ENCODE measurements at regions not wholly inside any gene's neighbourhood (a gene's known extent, or its start where the extent isn't known, plus 50 kb on each side); places are given as distances from the start of the nearest gene placed in this dataset.

DNA sequence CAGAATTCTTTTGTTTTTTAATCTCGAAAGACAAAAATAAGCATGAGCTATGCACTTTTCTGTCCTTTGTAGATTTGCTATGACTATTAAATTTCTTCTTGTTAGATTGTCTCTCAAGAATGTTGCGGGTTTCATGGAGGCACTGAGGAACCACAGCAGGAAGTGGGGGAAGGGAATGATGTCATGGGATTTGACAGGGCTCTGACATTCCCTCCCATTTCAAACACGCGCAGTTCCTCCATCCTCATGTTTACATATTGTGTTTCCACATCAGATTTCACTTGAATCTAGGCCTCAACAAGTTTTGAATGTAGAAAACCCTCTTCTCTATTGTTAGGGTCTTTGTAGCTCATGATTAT is 154.8 kb downstream of the PALM2AKAP2 start:
- ATAC-seq (no peak), DNase-seq (no peak)
- peaks cover 0 to 16% of the 10 kb centered on the region in 2 donors for H3K4me1 ChIP-seq (ENCODE audit: control insufficient read depth in 2 of 2, insufficient read depth in 2 of 2, low read length in 2 of 2)
- H3K36me3 ChIP-seq (ENCODE audit: control insufficient read depth in 2 of 3, insufficient read depth in 3 of 3, low read length in 3 of 3): no peaks in the 10 kb centered on the region
- no peak overlapping the region for H3K27ac ChIP-seq (ENCODE audit: low read depth, low read length)
- H3K27me3 ChIP-seq (ENCODE audit: control insufficient read depth in 2 of 2, insufficient read depth in 2 of 2, low read length in 2 of 2): no peaks in the 10 kb centered on the region
- H3K4me1 Mint-ChIP-seq: peaks cover 14 to 48% (median 34%) of the 10 kb centered on the region in 7 donors
- H3K27ac Mint-ChIP-seq: peak overlapping the region in 5 of 9 donors; percentile 1 to 67 (median 46)
- peaks cover 0 to 10% (median 0%) of the 10 kb centered on the region in 5 donors for H3K36me3 Mint-ChIP-seq
- intact Hi-C loops (cut with micrococcal nuclease): loop anchor here in 1 of 2 donors (2.0 to 5.0 kb wide), 2 partner anchors 16 to 37 kb away; no protein-coding TSS in a partner anchor
- POLR2A ChIA-PET: interaction anchor here (0.7 to 1.0 kb wide), 3 partner anchors 17 to 31 kb away, joined by 3 read pairs; no protein-coding TSS in a partner anchor
- H3K4me3 ChIP-seq (ENCODE audit: low read length): no peak overlapping the region
- peaks cover 0 to 3% (median 0%) of the 10 kb centered on the region in 11 donors for H3K9me3 Mint-ChIP-seq
- no peak overlapping the region for H3K4me3 Mint-ChIP-seq
- no peaks in the 10 kb centered on the region for H3K9me3 ChIP-seq (ENCODE audit: control insufficient read depth in 2 of 3, low read length in 3 of 3)
- peaks cover 0 to 8% (median 0%) of the 10 kb centered on the region in 5 donors for H3K27me3 Mint-ChIP-seq
- CTCF ChIA-PET: no interaction called here

DNA sequence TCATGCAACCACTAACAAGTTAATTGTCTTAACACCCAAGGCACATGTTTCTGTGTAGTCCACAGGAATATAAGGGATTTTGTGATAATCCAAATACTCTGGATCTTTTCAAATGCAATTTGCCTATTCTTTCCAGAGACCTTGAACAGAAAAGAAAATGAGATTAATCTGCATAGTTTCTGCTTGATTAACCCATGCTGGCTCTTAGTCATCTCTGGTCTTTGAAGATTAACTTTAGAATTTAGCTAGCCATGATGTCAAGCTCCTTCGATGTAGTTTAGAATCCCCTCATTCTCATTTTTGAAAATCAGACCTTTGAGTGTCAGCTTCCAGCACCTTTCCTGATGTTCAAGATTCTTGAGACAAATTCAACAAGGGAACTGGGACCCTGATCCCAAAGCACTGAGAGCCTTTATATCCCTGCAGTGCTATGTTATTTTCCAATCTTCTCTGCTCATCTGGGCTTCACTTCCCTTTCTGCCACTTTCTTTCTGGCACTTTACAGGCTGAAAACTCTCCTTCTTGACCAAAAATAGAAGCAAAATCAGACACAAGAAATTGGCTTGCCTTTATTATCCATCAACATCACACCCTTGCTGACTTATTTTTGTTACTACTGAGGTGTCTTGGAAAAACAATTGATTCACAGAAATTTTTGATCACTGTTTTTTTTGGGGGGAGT is 155.5 kb downstream of the PALM2AKAP2 start:
- Histone ChIP-seq H3K4me1 (ENCODE audit: control insufficient read depth in 2 of 2, insufficient read depth in 2 of 2, low read length in 2 of 2) (peaks cover 0 to 16% of the 10 kb centered on the region in 2 donors), H3K36me3 (ENCODE audit: control insufficient read depth in 2 of 3, insufficient read depth in 3 of 3, low read length in 3 of 3) (no peaks in the 10 kb centered on the region), H3K4me3 (ENCODE audit: low read length) (no peak overlapping the region), H3K27ac (ENCODE audit: low read depth, low read length) (no peak overlapping the region), H3K27me3 (ENCODE audit: control insufficient read depth in 2 of 2, insufficient read depth in 2 of 2, low read length in 2 of 2) (no peaks in the 10 kb centered on the region), H3K9me3 (ENCODE audit: control insufficient read depth in 2 of 3, low read length in 3 of 3) (no peaks in the 10 kb centered on the region)
- Mint-ChIP-seq H3K36me3 (peaks cover 0 to 10% (median 0%) of the 10 kb centered on the region in 5 donors), H3K4me3 (no peak overlapping the region), H3K27ac (peak overlapping the region in 2 of 9 donors; percentile 7 to 46), H3K27me3 (peaks cover 0 to 7% (median 0%) of the 10 kb centered on the region in 5 donors), H3K4me1 (peaks cover 14 to 48% (median 34%) of the 10 kb centered on the region in 7 donors), H3K9me3 (peaks cover 0 to 3% (median 0%) of the 10 kb centered on the region in 11 donors)
- DNase-seq (no peak), ATAC-seq (no peak)
- intact Hi-C loops (cut with micrococcal nuclease): loop anchor here in 1 of 2 donors (2.0 to 5.0 kb wide), 2 partner anchors 17 to 37 kb away; no protein-coding TSS in a partner anchor
- POLR2A ChIA-PET: interaction anchor here (0.7 to 0.8 kb wide), 2 partner anchors 16 to 31 kb away, joined by 3 read pairs; no protein-coding TSS in a partner anchor
- CTCF ChIA-PET: no interaction called here

DNA sequence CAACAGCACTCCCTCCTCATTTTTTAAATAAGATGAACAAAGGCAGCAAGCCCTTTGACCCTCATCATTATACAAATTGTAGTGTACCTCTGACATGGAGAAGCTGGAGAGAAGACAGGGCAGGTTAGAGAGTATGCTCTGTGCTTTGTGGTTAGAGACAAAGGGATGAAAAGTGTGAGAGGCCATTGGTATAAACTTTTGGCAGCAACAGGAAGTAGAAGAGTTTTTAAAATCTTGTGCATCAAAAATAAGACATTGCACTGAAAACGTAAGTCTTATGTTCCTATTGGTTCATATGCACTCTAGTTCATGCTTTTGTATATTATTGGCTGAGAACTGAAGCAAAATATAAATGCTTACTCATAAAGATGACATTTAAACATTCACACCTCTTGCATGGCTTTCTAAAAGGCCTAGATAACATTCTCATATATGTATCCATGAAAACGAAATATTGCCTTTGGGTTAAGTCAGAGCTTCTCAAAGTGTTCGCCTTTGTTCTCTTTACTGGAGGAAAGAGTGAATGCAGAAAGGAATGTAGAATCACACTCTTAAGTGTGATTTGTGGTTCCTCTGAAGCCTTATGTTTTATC is 158.0 kb downstream of the PALM2AKAP2 start:
- H3K36me3 Mint-ChIP-seq: peaks cover 0 to 16% (median 0%) of the 10 kb centered on the region in 5 donors
- peak overlapping the region; percentile 25 to 90 (median 73) for H3K27ac Mint-ChIP-seq
- Histone ChIP-seq H3K4me3 (ENCODE audit: low read length) (no peak overlapping the region), H3K9me3 (ENCODE audit: control insufficient read depth in 2 of 3, low read length in 3 of 3) (no peaks in the 10 kb centered on the region), H3K27me3 (ENCODE audit: control insufficient read depth in 2 of 2, insufficient read depth in 2 of 2, low read length in 2 of 2) (no peaks in the 10 kb centered on the region), H3K36me3 (ENCODE audit: control insufficient read depth in 2 of 3, insufficient read depth in 3 of 3, low read length in 3 of 3) (no peaks in the 10 kb centered on the region), H3K4me1 (ENCODE audit: control insufficient read depth in 2 of 2, insufficient read depth in 2 of 2, low read length in 2 of 2) (peaks cover 0 to 16% of the 10 kb centered on the region in 2 donors), H3K27ac (ENCODE audit: low read depth, low read length) (no peak overlapping the region)
- CTCF ChIA-PET: interaction anchor here (1.1 kb wide), 1 partner anchor 29 kb away, joined by 3 read pairs; no protein-coding TSS in a partner anchor
- POLR2A ChIA-PET: interaction anchor here (1.1 to 1.6 kb wide), 2 partner anchors 25 to 30 kb away, joined by 3 to 6 read pairs; no protein-coding TSS in a partner anchor
- H3K4me3 Mint-ChIP-seq: peak overlapping the region in 6 of 10 donors; percentile 2 to 50 (median 42)
- H3K4me1 Mint-ChIP-seq: peaks cover 14 to 48% (median 34%) of the 10 kb centered on the region in 7 donors
- peak in 4 of 9 donors; percentile 13 to 46 (median 40) for DNase-seq
- intact Hi-C loops (cut with micrococcal nuclease): loop anchor here in 1 of 2 donors (5.0 kb wide), 1 partner anchor 34 kb away; no protein-coding TSS in a partner anchor
- H3K9me3 Mint-ChIP-seq: peaks cover 0 to 8% (median 0%) of the 10 kb centered on the region in 11 donors
- no peak for ATAC-seq
- H3K27me3 Mint-ChIP-seq: peaks cover 0 to 4% (median 0%) of the 10 kb centered on the region in 5 donors

DNA sequence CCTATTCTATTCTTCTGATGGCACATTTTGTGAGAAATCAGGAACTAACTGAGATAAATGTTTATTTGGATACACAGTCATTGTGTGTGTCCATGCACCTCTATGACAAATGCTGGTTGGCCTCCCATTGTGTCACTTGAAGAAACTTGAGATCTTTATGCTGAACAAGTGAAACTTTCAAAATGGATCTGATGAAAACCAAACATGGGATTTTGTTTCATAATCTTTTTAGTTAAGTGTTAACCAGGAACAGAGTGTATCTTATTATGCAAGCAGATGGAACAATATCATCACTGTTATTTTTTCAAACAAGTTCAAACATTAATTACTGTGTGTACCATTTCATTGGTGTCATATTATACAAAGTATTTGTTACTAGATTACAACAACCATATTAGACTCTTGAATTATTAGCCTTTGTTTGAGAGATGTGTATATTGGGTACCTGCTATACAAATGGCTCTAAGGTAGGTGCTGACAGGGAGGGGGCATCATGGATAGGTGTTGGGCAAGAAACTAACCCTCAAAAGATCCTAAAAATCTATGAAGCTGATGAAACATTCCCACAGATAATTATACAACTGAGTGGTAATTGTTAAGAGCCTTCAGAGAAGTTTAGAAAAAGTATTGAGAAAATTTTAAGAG is 159.8 kb downstream of the PALM2AKAP2 start:
- ATAC-seq (no peak), DNase-seq (no peak)
- no peak overlapping the region for H3K4me3 ChIP-seq (ENCODE audit: low read length)
- H3K9me3 ChIP-seq (ENCODE audit: control insufficient read depth in 2 of 3, low read length in 3 of 3): no peaks in the 10 kb centered on the region
- H3K4me1 ChIP-seq (ENCODE audit: control insufficient read depth in 2 of 2, insufficient read depth in 2 of 2, low read length in 2 of 2): peaks cover 0 to 8% of the 10 kb centered on the region in 2 donors
- H3K36me3 ChIP-seq (ENCODE audit: control insufficient read depth in 2 of 3, insufficient read depth in 3 of 3, low read length in 3 of 3): no peaks in the 10 kb centered on the region
- intact Hi-C loops (cut with micrococcal nuclease): loop anchor here in 1 of 2 donors (5.0 kb wide), 1 partner anchor 32 kb away; no protein-coding TSS in a partner anchor
- no peaks in the 10 kb centered on the region for H3K27me3 ChIP-seq (ENCODE audit: control insufficient read depth in 2 of 2, insufficient read depth in 2 of 2, low read length in 2 of 2)
- Mint-ChIP-seq H3K27me3 (peaks cover 0 to 7% (median 4%) of the 10 kb centered on the region in 5 donors), H3K36me3 (peaks cover 0 to 17% (median 6%) of the 10 kb centered on the region in 5 donors), H3K4me3 (no peak overlapping the region), H3K4me1 (peaks cover 6 to 34% (median 24%) of the 10 kb centered on the region in 7 donors), H3K9me3 (peaks cover 0 to 8% (median 0%) of the 10 kb centered on the region in 11 donors), H3K27ac (no peak overlapping the region)
- ChIA-PET CTCF (no interaction called here), POLR2A (no interaction called here)
- no peak overlapping the region for H3K27ac ChIP-seq (ENCODE audit: low read depth, low read length)

DNA sequence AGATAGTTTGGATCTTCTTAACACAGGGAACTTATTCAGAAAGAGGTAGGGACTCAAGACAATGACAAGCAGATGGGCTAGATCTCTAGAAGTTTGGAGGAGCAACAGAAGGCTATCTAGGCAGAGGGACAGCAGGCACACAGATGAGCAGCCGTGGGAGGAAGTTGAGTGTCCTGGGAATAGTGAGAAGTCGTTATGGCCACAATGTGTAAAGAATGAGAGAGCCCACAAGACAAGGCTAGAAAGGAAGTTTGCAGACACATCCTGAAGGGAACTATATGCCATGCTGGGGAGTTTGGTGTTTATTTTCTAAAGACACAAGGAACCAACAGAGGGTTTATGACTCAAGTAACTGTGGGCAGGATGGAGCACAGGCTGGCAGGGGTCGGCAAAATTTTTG is 160.6 kb downstream of the PALM2AKAP2 start:
- Mint-ChIP-seq H3K27me3 (peaks cover 0 to 7% (median 4%) of the 10 kb centered on the region in 5 donors), H3K4me3 (no peak overlapping the region), H3K9me3 (peaks cover 0 to 8% (median 0%) of the 10 kb centered on the region in 11 donors), H3K36me3 (peaks cover 0 to 17% (median 6%) of the 10 kb centered on the region in 5 donors), H3K4me1 (peaks cover 4 to 28% (median 20%) of the 10 kb centered on the region in 7 donors), H3K27ac (no peak overlapping the region)
- intact Hi-C loops (cut with micrococcal nuclease): no loop called here
- H3K27me3 ChIP-seq (ENCODE audit: control insufficient read depth in 2 of 2, insufficient read depth in 2 of 2, low read length in 2 of 2): no peaks in the 10 kb centered on the region
- POLR2A ChIA-PET: no interaction called here
- peaks cover 0 to 7% of the 10 kb centered on the region in 2 donors for H3K4me1 ChIP-seq (ENCODE audit: control insufficient read depth in 2 of 2, insufficient read depth in 2 of 2, low read length in 2 of 2)
- H3K9me3 ChIP-seq (ENCODE audit: control insufficient read depth in 2 of 3, low read length in 3 of 3): no peaks in the 10 kb centered on the region
- H3K4me3 ChIP-seq (ENCODE audit: low read length): no peak overlapping the region
- ATAC-seq (no peak), DNase-seq (no peak)
- H3K27ac ChIP-seq (ENCODE audit: low read depth, low read length): no peak overlapping the region
- CTCF ChIA-PET: no interaction called here
- no peaks in the 10 kb centered on the region for H3K36me3 ChIP-seq (ENCODE audit: control insufficient read depth in 2 of 3, insufficient read depth in 3 of 3, low read length in 3 of 3)

DNA sequence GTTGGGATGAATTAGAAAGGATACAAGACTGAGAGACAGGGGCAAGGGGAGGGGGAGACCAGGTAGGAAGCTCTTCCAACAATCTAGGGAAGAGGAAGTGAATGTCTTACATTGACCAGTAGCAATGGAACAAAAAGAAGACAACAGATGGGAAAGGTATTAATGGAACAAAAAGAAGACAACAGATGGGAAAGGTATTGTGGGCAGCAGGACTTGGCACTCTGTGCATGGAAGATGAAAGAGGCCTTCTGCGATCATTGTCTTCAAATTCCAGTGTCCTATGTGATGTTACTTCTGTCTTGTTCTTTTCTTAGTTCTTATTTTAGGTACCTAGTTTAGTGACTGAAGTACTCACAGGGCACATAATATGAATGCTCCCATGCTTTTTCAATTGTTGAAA is 161.8 kb downstream of the PALM2AKAP2 start:
- Mint-ChIP-seq H3K36me3 (peaks cover 0 to 16% (median 6%) of the 10 kb centered on the region in 5 donors), H3K27ac (no peak overlapping the region), H3K4me1 (peaks cover 4 to 25% (median 18%) of the 10 kb centered on the region in 7 donors), H3K27me3 (peaks cover 0 to 7% (median 4%) of the 10 kb centered on the region in 5 donors), H3K9me3 (peaks cover 0 to 7% (median 0%) of the 10 kb centered on the region in 11 donors), H3K4me3 (no peak overlapping the region)
- H3K27me3 ChIP-seq (ENCODE audit: control insufficient read depth in 2 of 2, insufficient read depth in 2 of 2, low read length in 2 of 2): no peaks in the 10 kb centered on the region
- no peak overlapping the region for H3K4me3 ChIP-seq (ENCODE audit: low read length)
- no peaks in the 10 kb centered on the region for H3K9me3 ChIP-seq (ENCODE audit: control insufficient read depth in 2 of 3, low read length in 3 of 3)
- ChIA-PET CTCF (no interaction called here), POLR2A (no interaction called here)
- peaks cover 0 to 7% of the 10 kb centered on the region in 2 donors for H3K4me1 ChIP-seq (ENCODE audit: control insufficient read depth in 2 of 2, insufficient read depth in 2 of 2, low read length in 2 of 2)
- no peak for ATAC-seq
- H3K36me3 ChIP-seq (ENCODE audit: control insufficient read depth in 2 of 3, insufficient read depth in 3 of 3, low read length in 3 of 3): no peaks in the 10 kb centered on the region
- intact Hi-C loops (cut with micrococcal nuclease): no loop called here
- H3K27ac ChIP-seq (ENCODE audit: low read depth, low read length): no peak overlapping the region
- no peak for DNase-seq

Data from naive thymus-derived CD4-positive, alpha-beta T cell (primary cell).